Right cardiac atrium (tissue), 5 donors: ENCODE measurements at regions not wholly inside any gene's neighbourhood (a gene's known extent, or its start where the extent isn't known, plus 50 kb on each side); places are given as distances from the start of the nearest gene placed in this dataset.
"Not testable (repeated sequence)": the region's sequence is repeated elsewhere in the genome, so short reads cannot be mapped to it uniquely, and the experiment has no call there.

Source experiments
- ATAC-seq, 2 donors: fragments of 200-7000 bp; cut with Tn5 transposase; one replicate each; pipeline versions ENCODE4 v1.8.0 to v1.9.1; 2020; ENCODE audit warnings: moderate library complexity in 2 of 2, mild to moderate bottlenecking in 1 of 2
- DNase-seq, 3 donors: peaks; one replicate each; pipeline ENCODE4 v3.0.0-alpha.2; 2020
- H3K27ac ChIP-seq: one replicate; pipeline ENCODE4 v1.5.1; 2013; ENCODE audit warnings: mild to moderate bottlenecking, low read length, control low read depth, moderate library complexity
- H3K27me3 ChIP-seq: one replicate; pipeline ENCODE4 v1.6.1; 2013; ENCODE audit not compliant: control insufficient read depth, insufficient read depth
- H3K4me1 ChIP-seq: one replicate; pipeline ENCODE4 v1.6.1; 2013; ENCODE audit warnings: low read length; ENCODE audit not compliant: control insufficient read depth, insufficient read depth
- H3K4me3 ChIP-seq: one replicate; pipeline ENCODE4 v1.5.1; 2013; ENCODE audit warnings: low read length, control low read depth
- H3K9me3 ChIP-seq: one replicate; pipeline ENCODE4 v1.6.1; 2013; ENCODE audit warnings: low read length; ENCODE audit not compliant: control insufficient read depth
- WGBS: extraction: QIAGEN DNeasy Blood & Tissue Kit; methylation state at CpG from one replicate; pipeline ENCODE4 v1.1.7; 2013; 5-methylcytosine and 5-hydroxymethylcytosine counted together
- intact Hi-C, 4 donors: fragments of 100-400 bp; cut with DNase I; formaldehyde crosslinking; loops; one replicate each; pipeline versions ENCODE4 v1.11.0 to v1.14.0; 2022 to 2023
- donor health status: healthy with polysubstance abuse.
- donor health status: DM: no; HTN: yes; CAD: no.
- donor health status: DM: no; HTN: no; CAD: no.
- donor health status: DM: no; HTN: yes; CAD: no; lungs with severe emphysema.
- donor health status: DM: yes; HTN: yes; CAD: no.

GRCh38 chr6:14765721-14766390 is 480.0 kb upstream of the JARID2 start:
- no peak overlapping the region for H3K27ac ChIP-seq
- no peak for DNase-seq
- no peak for ATAC-seq
- peaks cover 3% of the 10 kb centered on the region for H3K4me1 ChIP-seq
- H3K9me3 ChIP-seq = no peaks in the 10 kb centered on the region
- WGBS = 94% methylated on average over 3 of the region's 3 CpGs
- H3K27me3 ChIP-seq = no peaks in the 10 kb centered on the region
- no peak overlapping the region for H3K4me3 ChIP-seq
- intact Hi-C loops = no loop called here

- Histone ChIP-seq H3K4me1 (peaks cover 3% of the 10 kb centered on the region), H3K27me3 (no peaks in the 10 kb centered on the region), H3K9me3 (no peaks in the 10 kb centered on the region), H3K4me3 (no peak overlapping the region), H3K27ac (no peak overlapping the region)
- DNase-seq = no peak
- intact Hi-C loops = no loop called here
- WGBS = 95% methylated on average over 8 of the region's 8 CpGs
- ATAC-seq = no peak
Measured at GRCh38 chr6:14766391-14766994, 479.4 kb upstream of the JARID2 start.

- H3K9me3 ChIP-seq = no peaks in the 10 kb centered on the region
- DNase-seq = no peak
- no peaks in the 10 kb centered on the region for H3K27me3 ChIP-seq
- no peak for ATAC-seq
- WGBS = 48% methylated on average over 5 of the region's 5 CpGs
- intact Hi-C loops = no loop called here
- H3K27ac ChIP-seq = no peak overlapping the region
- peaks cover 3% of the 10 kb centered on the region for H3K4me1 ChIP-seq
- H3K4me3 ChIP-seq = no peak overlapping the region
Measured at GRCh38 chr6:14767226-14767625, 478.6 kb upstream of the JARID2 start.

GRCh38 chr6:14770040-14770439 is 475.8 kb upstream of the JARID2 start:
- intact Hi-C loops = no loop called here
- no peak for DNase-seq

GRCh38 chr6:14770572-14770971 is 475.3 kb upstream of the JARID2 start:
- WGBS = 55% methylated on average over 6 of the region's 6 CpGs
- Histone ChIP-seq H3K4me1 (peaks cover 3% of the 10 kb centered on the region), H3K27me3 (no peaks in the 10 kb centered on the region), H3K4me3 (no peak overlapping the region), H3K27ac (no peak overlapping the region), H3K9me3 (no peaks in the 10 kb centered on the region)
- ATAC-seq = peak in 1 of 2 donors; percentile 69
- no peak for DNase-seq
- intact Hi-C loops = no loop called here

More at GRCh38 chr6:14770040-14770439, 475.8 kb upstream of the JARID2 start:
- WGBS = 80% methylated on average over 3 of the region's 3 CpGs
- Histone ChIP-seq H3K27me3 (no peaks in the 10 kb centered on the region), H3K4me3 (no peak overlapping the region), H3K27ac (no peak overlapping the region), H3K9me3 (no peaks in the 10 kb centered on the region), H3K4me1 (peaks cover 3% of the 10 kb centered on the region)
- no peak for ATAC-seq

- 61% methylated on average over 3 of the region's 3 CpGs for WGBS
- ATAC-seq = no peak
- no peak overlapping the region for H3K27ac ChIP-seq
Measured at GRCh38 chr6:14771016-14771415, 474.9 kb upstream of the JARID2 start.

GRCh38 chr6:14772188-14772587 is 473.7 kb upstream of the JARID2 start:
- peaks cover 3% of the 10 kb centered on the region for H3K4me1 ChIP-seq
- 97% methylated on average over 7 of the region's 7 CpGs for WGBS
- H3K27ac ChIP-seq = no peak overlapping the region
- intact Hi-C loops = no loop called here
- H3K4me3 ChIP-seq = no peak overlapping the region
- H3K27me3 ChIP-seq = no peaks in the 10 kb centered on the region
- ATAC-seq (no peak), DNase-seq (no peak)
- H3K9me3 ChIP-seq = no peaks in the 10 kb centered on the region

More at GRCh38 chr6:14771016-14771415, 474.9 kb upstream of the JARID2 start:
- no peak for DNase-seq
- H3K9me3 ChIP-seq = no peaks in the 10 kb centered on the region
- H3K4me1 ChIP-seq = peaks cover 3% of the 10 kb centered on the region
- no peak overlapping the region for H3K4me3 ChIP-seq
- intact Hi-C loops = no loop called here
- no peaks in the 10 kb centered on the region for H3K27me3 ChIP-seq

- 51% methylated on average over 1 of the region's 1 CpG for WGBS
- H3K27me3 ChIP-seq = no peaks in the 10 kb centered on the region
- no peak overlapping the region for H3K27ac ChIP-seq
- intact Hi-C loops = no loop called here
- H3K4me1 ChIP-seq = peaks cover 3% of the 10 kb centered on the region
- peak in 1 of 2 donors; percentile 44 for ATAC-seq
- no peak for DNase-seq
- H3K4me3 ChIP-seq = no peak overlapping the region
- H3K9me3 ChIP-seq = no peaks in the 10 kb centered on the region
Measured at GRCh38 chr6:14775528-14775927, 470.3 kb upstream of the JARID2 start.

- Histone ChIP-seq H3K4me3 (no peak overlapping the region), H3K9me3 (no peaks in the 10 kb centered on the region), H3K4me1 (no peaks in the 10 kb centered on the region), H3K27ac (no peak overlapping the region), H3K27me3 (no peaks in the 10 kb centered on the region)
- ATAC-seq = no peak
- WGBS = 77% methylated on average over 3 of the region's 3 CpGs
- intact Hi-C loops = no loop called here
- DNase-seq = no peak
Measured at GRCh38 chr6:14776307-14776706, 469.6 kb upstream of the JARID2 start.

GRCh38 chr6:14781772-14782525 is 463.9 kb upstream of the JARID2 start:
- DNase-seq (no peak), ATAC-seq (no peak)
- no peak overlapping the region for H3K4me3 ChIP-seq
- no peak overlapping the region for H3K27ac ChIP-seq
- intact Hi-C loops = no loop called here
- no peaks in the 10 kb centered on the region for H3K9me3 ChIP-seq
- no peaks in the 10 kb centered on the region for H3K27me3 ChIP-seq
- 78% methylated on average over 12 of the region's 12 CpGs for WGBS
- no peaks in the 10 kb centered on the region for H3K4me1 ChIP-seq

GRCh38 chr6:14782921-14783464 is 462.9 kb upstream of the JARID2 start:
- H3K27me3 ChIP-seq, ATAC-seq, H3K4me3 ChIP-seq, H3K4me1 ChIP-seq, intact Hi-C loops, H3K9me3 ChIP-seq, DNase-seq, H3K27ac ChIP-seq: not testable (repeated sequence)
- WGBS = 97% methylated on average over 10 of the region's 10 CpGs
